RPMI8226 (cell line): ENCODE measurements at regions not wholly inside any gene's neighbourhood (a gene's known extent, or its start where the extent isn't known, plus 50 kb on each side); places are given as distances from the start of the nearest gene placed in this dataset.

Source experiments
- DNase-seq: peaks from one replicate; pipeline ENCODE4 v3.0.0-alpha.2; 2015

DNA sequence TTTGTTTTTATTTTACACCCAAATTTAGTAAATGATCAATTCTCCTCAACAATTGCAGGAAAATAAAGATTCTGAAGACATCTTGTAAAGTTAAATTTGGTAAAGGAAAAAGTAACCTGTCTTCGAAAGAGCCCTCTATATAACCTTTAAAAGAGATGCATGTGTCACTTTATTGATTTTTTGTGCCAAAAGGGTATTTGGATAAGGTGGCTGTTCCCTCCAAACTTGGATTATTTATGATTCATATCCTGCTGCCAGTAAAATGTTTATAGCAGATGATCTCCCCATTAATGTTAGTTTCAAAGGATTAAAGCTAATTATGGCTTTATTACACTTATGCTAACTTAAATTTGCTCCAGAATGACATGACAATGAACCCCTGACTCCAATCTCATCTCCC, 98.8 kb downstream of the DUSP6 start:
- DNase-seq: no peak

DNA sequence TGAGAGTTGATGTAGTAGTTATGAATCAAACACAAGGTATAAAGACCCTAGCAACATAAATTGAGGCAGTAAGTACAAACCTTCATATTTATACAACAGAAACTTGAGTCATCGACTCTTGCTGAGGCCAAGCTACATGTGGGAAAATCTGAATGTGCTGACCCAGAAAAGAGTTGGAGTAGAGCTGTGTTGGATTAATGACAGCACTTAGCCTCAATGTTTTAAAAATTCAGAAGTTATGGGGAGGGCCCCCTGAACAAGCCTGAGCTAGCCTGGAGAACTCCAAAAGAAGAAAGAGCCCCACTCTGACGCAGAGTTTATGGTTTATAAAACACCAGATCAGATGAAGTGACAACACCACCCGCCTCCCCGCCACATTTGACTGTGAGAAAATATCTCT, 100.0 kb downstream of the DUSP6 start:
- no peak for DNase-seq

DNA sequence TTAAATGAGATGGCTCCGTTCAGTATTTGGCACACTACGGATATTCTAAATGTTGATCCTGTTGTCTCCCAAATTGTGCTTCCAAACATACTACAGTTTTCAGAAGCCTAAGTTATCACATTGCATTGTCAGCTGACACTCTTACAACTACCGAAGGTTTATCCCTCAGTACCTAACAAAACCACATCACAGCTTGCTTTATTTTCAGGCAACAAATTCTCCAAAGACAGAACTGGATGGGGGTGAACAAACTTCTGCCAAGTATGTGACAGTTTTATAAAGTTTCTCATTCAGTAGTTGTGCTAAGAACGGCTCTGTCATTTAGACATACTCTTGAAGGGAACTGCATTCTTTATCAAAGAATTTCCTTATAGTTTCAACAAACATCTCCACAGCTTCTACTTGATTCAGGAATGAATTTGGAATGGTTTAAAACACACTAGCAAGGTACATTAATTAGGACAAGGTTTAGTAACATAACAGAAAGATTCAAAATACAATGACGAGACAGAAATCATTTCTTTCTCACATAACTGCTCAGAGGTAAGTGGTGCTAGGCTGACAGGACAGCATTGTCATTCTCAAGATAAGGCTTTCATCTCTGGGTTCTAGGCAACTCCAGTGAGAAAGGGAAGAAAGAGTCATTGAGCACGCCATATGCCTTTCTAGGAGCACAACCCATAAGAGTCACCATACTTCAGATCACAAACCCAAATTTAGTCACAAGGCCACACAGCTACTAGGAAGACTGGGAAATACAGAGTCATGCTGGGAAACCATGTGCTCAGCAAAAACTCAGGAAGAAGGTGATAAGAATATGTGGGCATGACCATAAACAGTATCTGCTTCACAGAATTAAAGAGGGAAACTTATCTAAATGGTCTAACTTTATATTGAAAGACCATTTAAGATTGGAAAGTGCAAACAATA, 100.7 kb downstream of the DUSP6 start:
- no peak for DNase-seq

GRCh38 chr12:89250636-89251035, 101.7 kb downstream of the DUSP6 start:
- no peak for DNase-seq

DNA sequence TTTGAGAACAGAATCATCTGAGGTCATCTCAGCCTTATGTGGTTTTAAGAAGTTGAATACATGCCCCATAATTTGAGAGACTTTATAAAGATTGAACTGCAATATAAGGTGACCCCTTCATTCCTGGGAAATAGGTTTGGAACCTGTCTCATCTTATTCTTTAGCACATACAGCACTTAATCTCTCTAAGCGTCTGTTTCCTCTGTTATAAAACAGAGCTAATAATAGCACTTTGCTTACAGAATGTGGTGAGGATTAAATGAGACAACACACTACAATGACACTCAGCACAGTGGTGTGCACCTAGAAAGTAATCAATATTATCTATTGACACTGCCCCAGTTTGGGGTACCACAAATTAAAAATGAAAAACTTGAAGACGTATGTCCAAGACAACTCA, 102.1 kb downstream of the DUSP6 start:
- DNase-seq: no peak

DNA sequence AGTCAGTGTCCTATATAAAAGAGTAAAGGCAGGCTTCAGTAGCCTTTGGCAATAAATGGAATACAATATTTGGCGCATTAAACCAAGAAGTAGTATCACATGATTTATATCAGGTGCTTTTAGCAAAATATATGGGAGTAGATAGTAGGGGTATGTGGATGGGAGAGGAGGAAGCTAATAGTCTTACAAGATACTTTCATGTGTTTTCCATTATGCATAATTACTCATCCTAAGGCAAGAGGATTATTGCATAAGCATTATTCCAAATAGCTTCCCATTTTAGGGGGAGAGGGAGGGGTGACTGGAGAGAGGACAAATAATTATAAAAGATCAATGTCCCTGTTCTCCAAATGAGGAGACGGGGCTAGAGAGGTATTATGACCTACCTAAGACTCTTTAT, 104.3 kb downstream of the DUSP6 start:
- DNase-seq: no peak

GRCh38 chr12:89247541-89247942, 104.8 kb downstream of the DUSP6 start:
- DNase-seq: no peak

GRCh38 chr12:89245090-89245489, 107.2 kb downstream of the DUSP6 start:
- DNase-seq: no peak

DNA sequence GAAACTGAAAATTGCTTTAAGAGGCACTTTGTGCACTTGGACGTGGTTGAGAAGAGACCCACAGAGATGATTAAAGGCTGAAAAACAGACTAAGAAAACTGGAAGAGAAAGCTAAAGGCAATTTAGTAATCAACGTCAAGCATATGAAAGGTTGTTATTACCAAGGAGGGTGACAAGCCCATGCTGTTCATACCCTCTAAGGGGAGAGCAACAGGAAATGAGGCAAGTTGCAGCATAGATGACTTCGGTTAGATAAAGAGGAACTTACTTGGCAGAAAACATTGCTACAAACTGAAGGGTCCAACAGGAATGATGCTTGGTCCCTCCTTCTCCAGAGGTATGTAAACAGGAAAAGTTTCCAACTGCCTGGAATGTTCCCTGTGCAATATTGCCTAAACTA, 107.8 kb downstream of the DUSP6 start:
- peak; percentile 14 for DNase-seq

GRCh38 chr12:89243771-89244170, 108.5 kb downstream of the DUSP6 start:
- DNase-seq: no peak

- DNase-seq: no peak
These were observed 112.8 kb downstream of the DUSP6 start for GRCh38 chr12:89239534-89239933.

DNA sequence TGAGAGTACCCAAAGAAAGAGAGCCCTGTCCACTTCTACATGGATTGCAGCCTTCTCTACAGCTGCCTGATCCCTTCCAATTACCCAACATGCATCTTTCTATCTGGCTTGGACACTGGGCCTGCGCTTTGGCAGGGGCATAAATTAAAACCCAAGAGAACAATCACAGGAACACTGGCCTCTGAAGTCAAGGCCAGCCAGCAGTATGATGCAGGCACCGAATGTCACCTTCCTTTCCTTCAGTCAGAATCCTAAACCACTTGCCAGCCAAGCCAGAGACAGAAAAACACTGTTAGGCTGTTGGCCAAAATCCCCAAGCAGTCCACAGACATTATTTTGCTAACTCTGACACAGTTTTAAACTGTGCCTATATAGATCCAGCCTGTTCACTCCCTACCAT, 113.7 kb downstream of the DUSP6 start:
- DNase-seq: no peak

DNA sequence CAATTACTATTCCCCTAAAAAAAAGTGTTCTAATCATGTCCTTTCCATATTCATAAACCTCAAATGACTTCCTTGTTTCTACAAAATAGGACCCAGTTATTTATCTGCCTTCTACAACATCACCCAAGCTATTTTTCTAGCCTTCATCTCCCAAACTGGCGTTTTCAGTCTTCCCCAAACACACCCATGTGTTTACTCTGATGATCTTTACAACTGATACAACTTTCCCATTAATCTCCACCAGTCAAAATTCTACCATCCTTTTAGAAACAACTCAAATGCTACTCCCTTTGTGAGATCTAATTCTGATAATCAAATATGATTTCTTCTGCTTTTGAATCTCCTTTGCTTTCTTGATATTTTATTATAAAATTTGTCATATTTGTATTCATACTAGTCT, 114.5 kb downstream of the DUSP6 start:
- no peak for DNase-seq

DNA sequence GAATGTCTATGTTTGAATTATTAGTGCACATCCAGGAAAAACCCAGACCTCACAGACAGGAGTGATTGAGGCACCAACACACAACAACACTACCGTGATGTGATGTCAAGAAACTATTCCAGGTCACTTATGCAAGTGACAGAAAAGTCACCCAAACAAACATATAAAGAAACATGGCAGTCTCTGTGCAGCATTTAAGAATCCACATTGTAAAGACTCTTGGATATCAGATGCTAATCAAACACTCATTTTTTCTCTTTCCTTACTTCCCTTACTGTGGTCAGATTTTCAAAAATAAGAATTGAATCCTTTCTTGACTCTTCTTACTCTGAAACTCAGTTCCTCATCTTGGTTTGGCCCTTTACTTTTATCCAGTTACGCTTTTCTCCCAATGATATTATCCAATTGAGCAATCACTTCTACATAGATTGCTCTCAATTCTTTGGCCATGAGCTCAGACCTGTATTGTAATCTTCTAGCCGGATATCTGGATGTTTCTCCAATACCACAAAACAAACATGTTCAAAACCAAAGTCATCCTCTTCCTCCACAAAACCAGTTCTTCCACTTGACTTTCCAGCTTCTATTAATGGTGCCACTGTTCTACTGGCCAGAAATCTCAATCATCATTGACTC, 115.4 kb downstream of the DUSP6 start:
- no peak for DNase-seq

- no peak for DNase-seq
These were observed 116.1 kb downstream of the DUSP6 start for GRCh38 chr12:89236237-89236636.

DNA sequence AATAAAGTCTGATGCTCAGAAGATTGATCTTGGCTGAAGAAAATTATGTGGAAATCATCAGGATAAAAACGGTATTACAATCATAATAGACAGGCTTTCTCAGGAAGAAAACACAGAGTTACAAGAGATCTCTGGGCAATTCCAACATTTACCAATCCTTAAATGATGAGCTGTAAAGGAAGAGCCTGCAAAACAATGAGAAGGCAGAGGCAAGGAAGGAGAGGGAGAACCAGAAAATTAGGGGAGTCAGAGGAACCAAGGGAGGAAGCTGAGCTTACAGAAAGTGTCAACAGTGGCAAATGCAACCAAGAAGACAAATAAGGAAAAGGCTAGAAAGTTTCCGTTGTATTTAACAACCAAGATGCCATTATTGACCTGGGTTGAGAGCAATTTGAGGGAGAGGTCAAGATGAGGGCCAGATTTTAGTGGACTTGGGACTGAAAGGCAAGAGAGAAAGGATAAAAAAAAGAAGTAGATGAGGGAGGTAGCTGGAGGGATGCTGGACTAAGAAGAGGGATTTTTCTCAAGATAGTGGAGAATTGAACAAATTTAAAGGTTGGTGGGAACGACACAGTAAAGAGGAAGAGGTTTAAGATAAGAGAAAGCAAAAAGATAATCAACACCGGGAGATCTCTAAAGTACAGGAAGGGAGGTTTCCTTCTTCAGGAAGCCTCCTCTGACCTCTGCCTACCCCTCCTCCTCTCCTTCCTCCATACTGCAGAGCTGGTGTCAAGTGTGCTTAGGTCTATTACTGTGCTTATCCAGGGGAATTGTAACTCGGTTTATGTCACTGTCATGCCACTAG, 116.9 kb downstream of the DUSP6 start:
- DNase-seq: no peak

DNA sequence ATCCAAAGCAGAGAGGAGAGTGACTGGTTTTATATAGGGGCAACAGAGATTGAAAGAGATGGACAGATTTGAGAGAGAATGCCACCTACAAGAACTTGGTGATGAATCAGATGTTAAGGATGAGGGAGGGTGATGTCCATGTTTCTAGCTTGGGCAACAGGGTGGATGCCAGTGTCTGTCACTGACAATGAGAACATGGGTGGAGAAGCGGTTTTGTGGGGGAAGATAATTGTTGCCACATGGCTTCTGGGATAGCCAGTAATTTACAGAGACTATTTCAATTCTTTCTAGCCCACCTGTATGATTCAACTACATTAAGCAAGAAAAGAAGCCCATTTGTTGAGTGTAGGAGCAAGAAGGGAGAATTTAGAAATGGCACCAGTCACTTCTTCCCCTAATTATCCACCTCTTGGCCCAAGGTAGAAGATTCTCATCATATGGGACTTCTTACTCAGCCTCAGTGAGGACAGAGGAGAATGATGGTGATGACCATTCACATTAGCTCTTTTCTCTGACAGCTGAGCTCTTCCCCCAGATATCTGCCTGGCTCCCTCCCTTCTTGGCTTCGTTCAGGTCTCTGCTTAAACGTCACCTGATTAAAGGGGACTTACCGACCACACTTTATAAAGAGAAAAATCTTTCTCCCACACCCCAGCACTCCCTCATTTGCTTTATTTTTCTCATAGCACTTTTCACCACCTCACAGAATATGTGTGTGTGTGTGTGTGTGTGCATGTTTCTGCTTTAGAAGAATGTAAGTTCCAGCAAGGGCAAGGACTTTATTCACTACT, 117.8 kb downstream of the DUSP6 start:
- no peak for DNase-seq

GRCh38 chr12:89231686-89232085, 120.6 kb downstream of the DUSP6 start:
- no peak for DNase-seq

DNA sequence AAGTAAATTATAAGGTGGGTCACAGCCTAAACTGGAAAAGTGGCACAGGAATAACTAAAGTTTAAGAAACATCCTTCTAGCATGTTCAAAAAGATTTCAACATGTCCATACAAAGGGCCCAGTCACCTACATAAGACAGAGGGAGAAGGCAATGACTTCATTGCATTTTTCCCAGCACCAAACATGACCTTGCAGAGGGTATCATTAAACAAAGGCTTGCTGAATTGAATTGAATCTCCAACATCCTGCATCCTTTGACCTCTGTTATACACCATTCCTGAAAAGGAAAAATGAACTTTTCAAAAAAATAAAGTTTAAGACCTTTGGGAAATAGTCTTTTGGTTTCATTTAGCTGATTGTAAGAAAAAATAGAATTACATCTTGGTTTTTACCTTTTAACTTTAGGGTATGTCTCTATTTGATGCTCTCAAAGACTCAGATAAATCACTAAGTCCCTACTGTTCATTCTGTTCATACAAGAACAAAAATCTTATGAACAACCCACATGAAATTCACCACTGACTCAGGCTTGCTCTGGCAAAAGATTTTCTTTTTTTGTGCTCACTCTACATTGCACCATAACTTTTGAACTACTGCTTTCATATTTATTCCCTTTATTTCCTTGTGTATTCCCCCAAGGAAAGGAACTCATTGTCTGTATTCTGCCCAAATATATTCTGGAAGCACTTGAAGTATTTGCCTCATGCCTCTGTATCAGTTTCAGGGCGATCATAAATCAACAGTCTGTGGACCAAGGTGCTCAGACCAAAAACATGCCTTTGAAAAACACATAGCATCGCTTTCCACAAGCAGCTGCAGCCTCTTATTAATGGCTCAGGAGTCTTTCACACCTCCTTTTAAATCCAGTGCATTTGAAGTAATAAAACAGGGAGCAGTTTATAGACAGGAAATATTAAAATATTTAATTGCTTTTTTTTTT, 121.7 kb downstream of the DUSP6 start:
- DNase-seq: no peak

GRCh38 chr12:89228491-89228890, 123.8 kb downstream of the DUSP6 start:
- DNase-seq: no peak

- DNase-seq: no peak
These were observed 124.5 kb downstream of the DUSP6 start for GRCh38 chr12:89227774-89228173.
